ENCODE measurements at regions not wholly inside any gene's neighbourhood (a gene's known extent, or its start where the extent isn't known, plus 50 kb on each side); places are given as distances from the start of the nearest gene placed in this dataset.

DNA sequence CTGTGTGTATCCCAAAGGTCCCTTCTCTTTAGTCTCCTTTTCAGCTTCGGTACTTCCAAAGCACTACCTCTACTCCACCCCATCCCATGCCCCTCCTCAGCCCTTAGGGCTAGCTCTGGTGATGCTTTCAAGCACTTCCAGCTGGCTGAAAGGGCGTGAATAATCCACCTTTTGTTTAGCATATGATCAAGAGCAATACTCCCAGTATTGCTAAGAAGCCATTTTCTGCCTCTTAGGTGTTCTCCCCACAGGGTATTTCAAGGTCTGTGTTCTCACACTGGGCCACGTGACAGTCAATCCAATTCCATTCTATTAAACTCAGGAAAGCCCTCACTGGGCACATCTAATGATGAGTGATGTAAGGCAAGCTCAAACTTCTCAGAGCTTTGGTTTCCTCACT, 298.5 kb upstream of the PROX1 start:
- POLR2A ChIA-PET: no interaction called here
- no peaks in the 10 kb centered on the region for H3K27me3 ChIP-seq (ENCODE audit: insufficient read depth)
- H3K9ac ChIP-seq: no peak overlapping the region
- no peaks in the 10 kb centered on the region for H3K36me3 ChIP-seq (replicated peaks in 1 of 2; ENCODE audit: control insufficient read depth in 1 of 2, insufficient read depth in 2 of 2, low read length in 1 of 2)
- 2% methylated on average over 3 of the region's 3 CpGs for WGBS (ENCODE audit: low lambda C conversion rate)
- CTCF ChIA-PET: no interaction called here
- no peak for TF ChIP-seq YY1 (IDR thresholded peaks at IDR 0.05; ENCODE audit: low read depth)
- TF ChIP-seq, protein P1, sequence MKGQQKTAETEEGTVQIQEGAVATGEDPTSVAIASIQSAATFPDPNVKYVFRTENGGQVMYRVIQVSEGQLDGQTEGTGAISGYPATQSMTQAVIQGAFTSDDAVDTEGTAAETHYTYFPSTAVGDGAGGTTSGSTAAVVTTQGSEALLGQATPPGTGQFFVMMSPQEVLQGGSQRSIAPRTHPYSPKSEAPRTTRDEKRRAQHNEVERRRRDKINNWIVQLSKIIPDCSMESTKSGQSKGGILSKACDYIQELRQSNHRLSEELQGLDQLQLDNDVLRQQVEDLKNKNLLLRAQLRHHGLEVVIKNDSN (IDR thresholded peaks at IDR 0.05; ENCODE audit: borderline replicate concordance, low read depth): no peak
- no peak for TF ChIP-seq NRF1 (IDR thresholded peaks at IDR 0.05; ENCODE audit: low read depth, low read length)
- TF ChIP-seq EP300 (IDR thresholded peaks at IDR 0.05; ENCODE audit: borderline replicate concordance in 1 of 2, low read depth in 1 of 2, low read length in 1 of 2): no peak
- TF ChIP-seq TCF12 (IDR thresholded peaks at IDR 0.05): no peak
- TF ChIP-seq MEF2A (IDR thresholded peaks at IDR 0.05; ENCODE audit: borderline replicate concordance, low read depth): no peak
- TF ChIP-seq, protein P2, sequence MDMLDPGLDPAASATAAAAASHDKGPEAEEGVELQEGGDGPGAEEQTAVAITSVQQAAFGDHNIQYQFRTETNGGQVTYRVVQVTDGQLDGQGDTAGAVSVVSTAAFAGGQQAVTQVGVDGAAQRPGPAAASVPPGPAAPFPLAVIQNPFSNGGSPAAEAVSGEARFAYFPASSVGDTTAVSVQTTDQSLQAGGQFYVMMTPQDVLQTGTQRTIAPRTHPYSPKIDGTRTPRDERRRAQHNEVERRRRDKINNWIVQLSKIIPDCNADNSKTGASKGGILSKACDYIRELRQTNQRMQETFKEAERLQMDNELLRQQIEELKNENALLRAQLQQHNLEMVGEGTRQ (IDR thresholded peaks at IDR 0.05; ENCODE audit: borderline replicate concordance, low read depth, low read length): no peak
- H2AFZ ChIP-seq (ENCODE audit: low read depth): no peak overlapping the region
- H3K79me2 ChIP-seq (ENCODE audit: insufficient read depth): no peaks in the 10 kb centered on the region
- no peaks in the 10 kb centered on the region for H3F3A ChIP-seq (replicated peaks; ENCODE audit: insufficient read depth)
- no peak for DNase-seq
- H3K9me3 ChIP-seq: no peaks in the 10 kb centered on the region
- no peak overlapping the region for H3K4me3 ChIP-seq (ENCODE audit: low read depth in 2 of 2, low read length in 1 of 2)
- no peak overlapping the region for H3K4me2 ChIP-seq
- H4K20me1 ChIP-seq (ENCODE audit: insufficient read depth): no peaks in the 10 kb centered on the region
- H3K27ac ChIP-seq (ENCODE audit: low read depth in 2 of 2, low read length in 1 of 2): no peak overlapping the region
- H3K9me2 ChIP-seq: no peaks in the 10 kb centered on the region
- peaks cover 0 to 2% of the 10 kb centered on the region in 2 experiments; a peak in 1 of 4 replicates for H3K4me1 ChIP-seq (ENCODE audit: control insufficient read depth in 1 of 2, insufficient read depth in 2 of 2, low read depth in 1 of 2, low read length in 1 of 2)

DNA sequence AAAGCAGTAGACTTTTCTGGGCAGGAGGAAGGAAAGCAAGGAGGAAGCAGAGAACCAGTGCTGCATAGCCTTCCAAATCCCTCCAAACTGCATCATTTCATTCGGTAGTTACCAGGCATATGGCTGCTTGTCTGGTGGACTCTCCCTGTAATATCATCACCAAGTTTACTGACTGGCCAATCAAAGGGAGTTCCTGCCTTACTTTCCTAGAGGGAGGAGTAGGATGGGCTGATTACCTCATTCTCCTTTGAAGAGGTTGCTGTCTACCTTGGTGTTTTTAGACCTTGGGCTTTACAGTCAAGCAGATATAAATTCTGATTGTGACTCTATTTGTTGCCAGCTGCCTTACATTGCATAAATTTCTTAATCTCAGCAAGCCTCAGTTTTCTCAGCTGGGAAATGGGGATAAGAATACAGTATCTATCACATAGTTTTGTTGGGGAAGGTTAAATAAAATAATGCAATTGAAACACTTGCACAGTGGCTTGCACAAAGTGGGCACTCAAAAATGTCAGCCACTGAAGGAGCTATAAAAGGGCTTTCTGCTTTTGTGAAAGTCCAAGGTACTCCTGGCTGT, 297.3 kb upstream of the PROX1 start:
- ChIA-PET CTCF (no interaction called here), POLR2A (no interaction called here)
- peaks cover 0 to 2% of the 10 kb centered on the region in 2 experiments; a peak in 1 of 4 replicates for H3K4me1 ChIP-seq (ENCODE audit: control insufficient read depth in 1 of 2, insufficient read depth in 2 of 2, low read depth in 1 of 2, low read length in 1 of 2)
- H3K36me3 ChIP-seq (replicated peaks in 1 of 2; ENCODE audit: control insufficient read depth in 1 of 2, insufficient read depth in 2 of 2, low read length in 1 of 2): no peaks in the 10 kb centered on the region
- no peak for DNase-seq
- H2AFZ ChIP-seq (ENCODE audit: low read depth): no peak overlapping the region
- no peaks in the 10 kb centered on the region for H4K20me1 ChIP-seq (ENCODE audit: insufficient read depth)
- H3K27me3 ChIP-seq (ENCODE audit: insufficient read depth): no peaks in the 10 kb centered on the region
- H3K4me2 ChIP-seq: no peak overlapping the region
- H3K27ac ChIP-seq (ENCODE audit: low read depth in 2 of 2, low read length in 1 of 2): no peak overlapping the region
- 23% methylated on average over 1 of the region's 1 CpG for WGBS (ENCODE audit: low lambda C conversion rate)
- no peak overlapping the region for H3K4me3 ChIP-seq (ENCODE audit: low read depth in 2 of 2, low read length in 1 of 2)
- no peaks in the 10 kb centered on the region for H3F3A ChIP-seq (replicated peaks; ENCODE audit: insufficient read depth)
- no peaks in the 10 kb centered on the region for H3K9me2 ChIP-seq
- H3K79me2 ChIP-seq (ENCODE audit: insufficient read depth): no peaks in the 10 kb centered on the region
- H3K9ac ChIP-seq: no peak overlapping the region
- no peaks in the 10 kb centered on the region for H3K9me3 ChIP-seq
- TF ChIP-seq MEF2A (IDR thresholded peaks at IDR 0.05; ENCODE audit: borderline replicate concordance, low read depth) (no peak), YY1 (IDR thresholded peaks at IDR 0.05; ENCODE audit: low read depth) (no peak), RCOR1 (IDR thresholded peaks at IDR 0.05; ENCODE audit: low read length) (no peak), SMC3 (IDR thresholded peaks at IDR 0.05; ENCODE audit: low read depth, low read length) (no peak), EP300 (IDR thresholded peaks at IDR 0.05; ENCODE audit: borderline replicate concordance in 1 of 2, low read depth in 1 of 2, low read length in 1 of 2) (no peak), GABPA (IDR thresholded peaks at IDR 0.05; ENCODE audit: low read depth) (no peak), CHD2 (IDR thresholded peaks at IDR 0.05; ENCODE audit: low read length, partially characterized antibody) (no peak)
- TF ChIP-seq, protein P3, sequence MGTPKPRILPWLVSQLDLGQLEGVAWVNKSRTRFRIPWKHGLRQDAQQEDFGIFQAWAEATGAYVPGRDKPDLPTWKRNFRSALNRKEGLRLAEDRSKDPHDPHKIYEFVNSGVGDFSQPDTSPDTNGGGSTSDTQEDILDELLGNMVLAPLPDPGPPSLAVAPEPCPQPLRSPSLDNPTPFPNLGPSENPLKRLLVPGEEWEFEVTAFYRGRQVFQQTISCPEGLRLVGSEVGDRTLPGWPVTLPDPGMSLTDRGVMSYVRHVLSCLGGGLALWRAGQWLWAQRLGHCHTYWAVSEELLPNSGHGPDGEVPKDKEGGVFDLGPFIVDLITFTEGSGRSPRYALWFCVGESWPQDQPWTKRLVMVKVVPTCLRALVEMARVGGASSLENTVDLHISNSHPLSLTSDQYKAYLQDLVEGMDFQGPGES (IDR thresholded peaks at IDR 0.05; ENCODE audit: low read depth, low read length): no peak
- TF ChIP-seq, protein P4, sequence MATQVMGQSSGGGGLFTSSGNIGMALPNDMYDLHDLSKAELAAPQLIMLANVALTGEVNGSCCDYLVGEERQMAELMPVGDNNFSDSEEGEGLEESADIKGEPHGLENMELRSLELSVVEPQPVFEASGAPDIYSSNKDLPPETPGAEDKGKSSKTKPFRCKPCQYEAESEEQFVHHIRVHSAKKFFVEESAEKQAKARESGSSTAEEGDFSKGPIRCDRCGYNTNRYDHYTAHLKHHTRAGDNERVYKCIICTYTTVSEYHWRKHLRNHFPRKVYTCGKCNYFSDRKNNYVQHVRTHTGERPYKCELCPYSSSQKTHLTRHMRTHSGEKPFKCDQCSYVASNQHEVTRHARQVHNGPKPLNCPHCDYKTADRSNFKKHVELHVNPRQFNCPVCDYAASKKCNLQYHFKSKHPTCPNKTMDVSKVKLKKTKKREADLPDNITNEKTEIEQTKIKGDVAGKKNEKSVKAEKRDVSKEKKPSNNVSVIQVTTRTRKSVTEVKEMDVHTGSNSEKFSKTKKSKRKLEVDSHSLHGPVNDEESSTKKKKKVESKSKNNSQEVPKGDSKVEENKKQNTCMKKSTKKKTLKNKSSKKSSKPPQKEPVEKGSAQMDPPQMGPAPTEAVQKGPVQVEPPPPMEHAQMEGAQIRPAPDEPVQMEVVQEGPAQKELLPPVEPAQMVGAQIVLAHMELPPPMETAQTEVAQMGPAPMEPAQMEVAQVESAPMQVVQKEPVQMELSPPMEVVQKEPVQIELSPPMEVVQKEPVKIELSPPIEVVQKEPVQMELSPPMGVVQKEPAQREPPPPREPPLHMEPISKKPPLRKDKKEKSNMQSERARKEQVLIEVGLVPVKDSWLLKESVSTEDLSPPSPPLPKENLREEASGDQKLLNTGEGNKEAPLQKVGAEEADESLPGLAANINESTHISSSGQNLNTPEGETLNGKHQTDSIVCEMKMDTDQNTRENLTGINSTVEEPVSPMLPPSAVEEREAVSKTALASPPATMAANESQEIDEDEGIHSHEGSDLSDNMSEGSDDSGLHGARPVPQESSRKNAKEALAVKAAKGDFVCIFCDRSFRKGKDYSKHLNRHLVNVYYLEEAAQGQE (IDR thresholded peaks at IDR 0.05; ENCODE audit: low read depth, low read length): no peak
- TF ChIP-seq, protein P5, sequence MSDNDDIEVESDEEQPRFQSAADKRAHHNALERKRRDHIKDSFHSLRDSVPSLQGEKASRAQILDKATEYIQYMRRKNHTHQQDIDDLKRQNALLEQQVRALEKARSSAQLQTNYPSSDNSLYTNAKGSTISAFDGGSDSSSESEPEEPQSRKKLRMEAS (IDR thresholded peaks at IDR 0.05; ENCODE audit: low read depth): no peak
- TF ChIP-seq, protein P6, sequence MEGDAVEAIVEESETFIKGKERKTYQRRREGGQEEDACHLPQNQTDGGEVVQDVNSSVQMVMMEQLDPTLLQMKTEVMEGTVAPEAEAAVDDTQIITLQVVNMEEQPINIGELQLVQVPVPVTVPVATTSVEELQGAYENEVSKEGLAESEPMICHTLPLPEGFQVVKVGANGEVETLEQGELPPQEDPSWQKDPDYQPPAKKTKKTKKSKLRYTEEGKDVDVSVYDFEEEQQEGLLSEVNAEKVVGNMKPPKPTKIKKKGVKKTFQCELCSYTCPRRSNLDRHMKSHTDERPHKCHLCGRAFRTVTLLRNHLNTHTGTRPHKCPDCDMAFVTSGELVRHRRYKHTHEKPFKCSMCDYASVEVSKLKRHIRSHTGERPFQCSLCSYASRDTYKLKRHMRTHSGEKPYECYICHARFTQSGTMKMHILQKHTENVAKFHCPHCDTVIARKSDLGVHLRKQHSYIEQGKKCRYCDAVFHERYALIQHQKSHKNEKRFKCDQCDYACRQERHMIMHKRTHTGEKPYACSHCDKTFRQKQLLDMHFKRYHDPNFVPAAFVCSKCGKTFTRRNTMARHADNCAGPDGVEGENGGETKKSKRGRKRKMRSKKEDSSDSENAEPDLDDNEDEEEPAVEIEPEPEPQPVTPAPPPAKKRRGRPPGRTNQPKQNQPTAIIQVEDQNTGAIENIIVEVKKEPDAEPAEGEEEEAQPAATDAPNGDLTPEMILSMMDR (IDR thresholded peaks at IDR 0.05): no peak
- TF ChIP-seq, protein P7, sequence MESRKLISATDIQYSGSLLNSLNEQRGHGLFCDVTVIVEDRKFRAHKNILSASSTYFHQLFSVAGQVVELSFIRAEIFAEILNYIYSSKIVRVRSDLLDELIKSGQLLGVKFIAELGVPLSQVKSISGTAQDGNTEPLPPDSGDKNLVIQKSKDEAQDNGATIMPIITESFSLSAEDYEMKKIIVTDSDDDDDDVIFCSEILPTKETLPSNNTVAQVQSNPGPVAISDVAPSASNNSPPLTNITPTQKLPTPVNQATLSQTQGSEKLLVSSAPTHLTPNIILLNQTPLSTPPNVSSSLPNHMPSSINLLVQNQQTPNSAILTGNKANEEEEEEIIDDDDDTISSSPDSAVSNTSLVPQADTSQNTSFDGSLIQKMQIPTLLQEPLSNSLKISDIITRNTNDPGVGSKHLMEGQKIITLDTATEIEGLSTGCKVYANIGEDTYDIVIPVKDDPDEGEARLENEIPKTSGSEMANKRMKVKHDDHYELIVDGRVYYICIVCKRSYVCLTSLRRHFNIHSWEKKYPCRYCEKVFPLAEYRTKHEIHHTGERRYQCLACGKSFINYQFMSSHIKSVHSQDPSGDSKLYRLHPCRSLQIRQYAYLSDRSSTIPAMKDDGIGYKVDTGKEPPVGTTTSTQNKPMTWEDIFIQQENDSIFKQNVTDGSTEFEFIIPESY (IDR thresholded peaks at IDR 0.05; ENCODE audit: borderline replicate concordance, low read depth): no peak

Data from SK-N-SH (cell line).